ENCODE measurements at regions not wholly inside any gene's neighbourhood (a gene's known extent, or its start where the extent isn't known, plus 50 kb on each side); places are given as distances from the start of the nearest gene placed in this dataset.

DNA sequence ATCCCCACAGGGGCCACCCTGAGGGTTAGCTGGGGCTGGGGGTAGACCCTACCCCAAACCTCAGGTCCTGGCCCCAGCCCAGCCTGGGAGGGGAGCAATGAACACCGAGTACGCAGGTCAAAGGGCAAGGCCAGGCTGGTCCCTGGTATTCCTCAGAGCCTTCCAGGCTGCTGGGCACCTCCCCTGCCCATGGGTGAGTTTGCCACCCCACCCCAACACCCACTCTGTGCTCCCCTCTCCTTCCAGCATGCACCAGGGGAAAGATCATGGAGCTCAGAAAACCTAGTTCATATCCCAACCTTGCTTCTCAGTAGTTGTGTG is 103.9 kb upstream of the FOXP4 start:
- H3K27ac ChIP-seq (ENCODE audit: low read depth, low read length, poor library complexity, severe bottlenecking) = no peak overlapping the region
- no peaks in the 10 kb centered on the region for H3K9me2 ChIP-seq (ENCODE audit: low read depth, low read length)
- H3F3A ChIP-seq (ENCODE audit: insufficient read depth, low read length) = no peaks in the 10 kb centered on the region
- no peaks in the 10 kb centered on the region for H3K36me3 ChIP-seq (ENCODE audit: insufficient read depth, low read length)
- no peak overlapping the region for H3K9ac ChIP-seq (ENCODE audit: low read length)
- no peaks in the 10 kb centered on the region for H3K4me1 ChIP-seq (ENCODE audit: insufficient read depth, low read length, severe bottlenecking)
- no peaks in the 10 kb centered on the region for H3K9me3 ChIP-seq (ENCODE audit: low read length)
- TF ChIP-seq, protein P1, sequence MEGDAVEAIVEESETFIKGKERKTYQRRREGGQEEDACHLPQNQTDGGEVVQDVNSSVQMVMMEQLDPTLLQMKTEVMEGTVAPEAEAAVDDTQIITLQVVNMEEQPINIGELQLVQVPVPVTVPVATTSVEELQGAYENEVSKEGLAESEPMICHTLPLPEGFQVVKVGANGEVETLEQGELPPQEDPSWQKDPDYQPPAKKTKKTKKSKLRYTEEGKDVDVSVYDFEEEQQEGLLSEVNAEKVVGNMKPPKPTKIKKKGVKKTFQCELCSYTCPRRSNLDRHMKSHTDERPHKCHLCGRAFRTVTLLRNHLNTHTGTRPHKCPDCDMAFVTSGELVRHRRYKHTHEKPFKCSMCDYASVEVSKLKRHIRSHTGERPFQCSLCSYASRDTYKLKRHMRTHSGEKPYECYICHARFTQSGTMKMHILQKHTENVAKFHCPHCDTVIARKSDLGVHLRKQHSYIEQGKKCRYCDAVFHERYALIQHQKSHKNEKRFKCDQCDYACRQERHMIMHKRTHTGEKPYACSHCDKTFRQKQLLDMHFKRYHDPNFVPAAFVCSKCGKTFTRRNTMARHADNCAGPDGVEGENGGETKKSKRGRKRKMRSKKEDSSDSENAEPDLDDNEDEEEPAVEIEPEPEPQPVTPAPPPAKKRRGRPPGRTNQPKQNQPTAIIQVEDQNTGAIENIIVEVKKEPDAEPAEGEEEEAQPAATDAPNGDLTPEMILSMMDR (IDR thresholded peaks at IDR 0.05; ENCODE audit: low read length) = no peak
- TF ChIP-seq EZH2 (IDR thresholded peaks at IDR 0.05; ENCODE audit: borderline replicate concordance, low read length) = no peak
- no peak overlapping the region for H3K4me3 ChIP-seq (ENCODE audit: low read depth, low read length, poor library complexity, severe bottlenecking)
- H3K27me3 ChIP-seq (ENCODE audit: insufficient read depth, low read length) = 0 out of 2 replicates have a peak, but pooled peaks cover 2% of the 10 kb centered on the region
- H3K4me2 ChIP-seq (ENCODE audit: low read length) = no peak overlapping the region
- no peaks in the 10 kb centered on the region for H3K79me2 ChIP-seq (ENCODE audit: insufficient read depth, low read length)
- H4K20me1 ChIP-seq (ENCODE audit: insufficient read depth, low read length) = no peaks in the 10 kb centered on the region
- no peak overlapping the region for H2AFZ ChIP-seq (ENCODE audit: low read length)

DNA sequence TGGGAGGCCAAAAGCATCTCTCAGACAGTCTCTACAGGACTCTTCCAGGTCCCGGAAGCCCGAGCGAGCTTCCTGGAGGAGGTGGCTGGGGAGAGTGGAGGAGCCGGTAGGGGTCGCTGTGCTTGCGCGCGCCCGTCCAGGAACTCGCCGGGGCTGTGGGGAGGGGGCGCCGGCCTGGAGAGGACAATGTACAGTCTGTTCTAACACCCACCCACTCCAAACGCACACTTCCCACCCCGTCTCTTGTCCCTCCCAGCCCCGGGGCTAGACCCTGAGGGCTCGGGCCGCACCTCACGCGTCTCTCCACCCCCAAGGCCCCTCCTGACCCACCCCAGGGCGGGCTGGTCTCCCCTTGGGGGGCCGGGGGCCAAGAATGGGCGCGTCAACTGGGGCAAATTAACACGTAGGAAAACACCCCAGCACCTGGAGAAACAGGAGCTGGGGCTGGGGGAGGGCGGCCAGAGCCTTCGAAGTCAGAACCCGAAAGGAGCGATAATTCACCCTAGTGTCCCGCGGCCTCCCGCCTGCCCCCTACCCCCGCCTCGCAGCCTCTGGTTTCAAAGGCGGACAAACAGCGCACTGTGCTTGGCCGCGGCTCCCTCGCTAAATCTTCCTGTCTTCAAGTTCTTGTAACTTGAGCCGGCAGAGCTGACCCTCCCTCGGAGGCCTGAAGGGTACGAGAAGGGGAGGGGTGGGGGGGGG is 103.2 kb upstream of the FOXP4 start:
- H3K9ac ChIP-seq (ENCODE audit: low read length) = no peak overlapping the region
- no peak overlapping the region for H3K27ac ChIP-seq (ENCODE audit: low read depth, low read length, poor library complexity, severe bottlenecking)
- H3K9me2 ChIP-seq (ENCODE audit: low read depth, low read length) = no peaks in the 10 kb centered on the region
- no peak overlapping the region for H3K4me2 ChIP-seq (ENCODE audit: low read length)
- H3K27me3 ChIP-seq (ENCODE audit: insufficient read depth, low read length) = 0 out of 2 replicates have a peak, but pooled peaks cover 2% of the 10 kb centered on the region
- H3F3A ChIP-seq (ENCODE audit: insufficient read depth, low read length) = no peaks in the 10 kb centered on the region
- no peaks in the 10 kb centered on the region for H3K36me3 ChIP-seq (ENCODE audit: insufficient read depth, low read length)
- H3K9me3 ChIP-seq (ENCODE audit: low read length) = no peaks in the 10 kb centered on the region
- no peaks in the 10 kb centered on the region for H3K4me1 ChIP-seq (ENCODE audit: insufficient read depth, low read length, severe bottlenecking)
- no peak for TF ChIP-seq EZH2 (IDR thresholded peaks at IDR 0.05; ENCODE audit: borderline replicate concordance, low read length)
- TF ChIP-seq, protein P1 (IDR thresholded peaks at IDR 0.05; ENCODE audit: low read length) = peak; percentile 59
- no peak overlapping the region for H2AFZ ChIP-seq (ENCODE audit: low read length)
- H3K79me2 ChIP-seq (ENCODE audit: insufficient read depth, low read length) = no peaks in the 10 kb centered on the region
- H4K20me1 ChIP-seq (ENCODE audit: insufficient read depth, low read length) = no peaks in the 10 kb centered on the region
- no peak overlapping the region for H3K4me3 ChIP-seq (ENCODE audit: low read depth, low read length, poor library complexity, severe bottlenecking)

DNA sequence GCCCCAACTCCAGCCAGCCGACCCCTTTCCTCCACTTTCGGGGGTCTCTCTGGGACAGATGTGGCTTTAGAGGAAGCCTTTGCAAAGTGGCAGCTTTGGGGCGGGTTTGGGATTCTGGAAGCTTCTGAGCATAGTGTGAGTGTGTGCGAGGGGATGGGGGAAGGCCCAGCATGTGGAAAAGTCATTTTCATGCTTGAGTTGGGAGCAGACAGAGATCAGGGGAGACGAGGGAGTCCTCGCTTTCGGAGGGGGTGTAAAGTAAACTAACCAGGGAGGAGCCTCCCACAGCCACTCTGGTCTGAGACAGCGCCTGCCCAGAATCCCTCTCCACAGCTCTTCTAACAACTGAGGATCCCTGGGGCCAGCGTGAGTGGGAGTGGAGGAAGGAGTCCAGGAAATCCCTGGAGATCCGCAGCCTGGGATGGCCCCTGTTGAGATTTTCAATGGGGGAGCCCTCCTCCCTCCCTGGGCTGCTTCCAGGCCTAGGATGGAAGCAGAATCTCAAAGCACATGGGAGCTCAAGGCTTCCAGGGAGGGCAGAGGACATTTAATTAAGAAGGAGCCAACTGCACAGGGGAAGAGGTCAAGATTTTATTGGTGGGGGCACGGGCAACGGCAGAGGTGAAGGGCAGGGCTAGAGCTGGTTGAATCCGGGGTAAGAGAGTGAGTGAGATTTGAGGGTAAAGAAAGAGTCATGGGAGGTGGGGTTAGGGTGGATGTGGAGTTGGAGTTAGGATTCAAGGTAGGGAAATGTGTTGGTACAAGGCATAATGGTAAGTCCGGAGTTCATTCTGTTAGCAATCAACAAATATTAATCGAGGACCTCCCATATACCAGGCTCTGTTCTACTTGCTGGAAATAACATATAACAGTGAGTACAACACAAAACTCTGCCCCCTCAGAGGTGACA is 102.3 kb upstream of the FOXP4 start:
- no peaks in the 10 kb centered on the region for H3K9me2 ChIP-seq (ENCODE audit: low read depth, low read length)
- no peaks in the 10 kb centered on the region for H3F3A ChIP-seq (ENCODE audit: insufficient read depth, low read length)
- H3K36me3 ChIP-seq (ENCODE audit: insufficient read depth, low read length) = no peaks in the 10 kb centered on the region
- H3K27ac ChIP-seq (ENCODE audit: low read depth, low read length, poor library complexity, severe bottlenecking) = no peak overlapping the region
- no peaks in the 10 kb centered on the region for H3K4me1 ChIP-seq (ENCODE audit: insufficient read depth, low read length, severe bottlenecking)
- no peak overlapping the region for H2AFZ ChIP-seq (ENCODE audit: low read length)
- TF ChIP-seq, protein P1 (IDR thresholded peaks at IDR 0.05; ENCODE audit: low read length) = no peak
- no peak for TF ChIP-seq EZH2 (IDR thresholded peaks at IDR 0.05; ENCODE audit: borderline replicate concordance, low read length)
- no peaks in the 10 kb centered on the region for H3K79me2 ChIP-seq (ENCODE audit: insufficient read depth, low read length)
- no peak overlapping the region for H3K9ac ChIP-seq (ENCODE audit: low read length)
- no peaks in the 10 kb centered on the region for H3K27me3 ChIP-seq (ENCODE audit: insufficient read depth, low read length)
- no peaks in the 10 kb centered on the region for H4K20me1 ChIP-seq (ENCODE audit: insufficient read depth, low read length)
- no peaks in the 10 kb centered on the region for H3K9me3 ChIP-seq (ENCODE audit: low read length)
- H3K4me3 ChIP-seq (ENCODE audit: low read depth, low read length, poor library complexity, severe bottlenecking) = no peak overlapping the region
- H3K4me2 ChIP-seq (ENCODE audit: low read length) = no peak overlapping the region

All from OCI-LY1 (cell line).